Mucosa of stomach (tissue), 1 donor: ENCODE measurements at regions not wholly inside any gene's neighbourhood (a gene's known extent, or its start where the extent isn't known, plus 50 kb on each side); places are given as distances from the start of the nearest gene placed in this dataset.

Experiments
- H3K27me3 ChIP-seq: one replicate; pipeline ENCODE4 v1.7.0; 2013; ENCODE audit warnings: mild to moderate bottlenecking, low read length; ENCODE audit not compliant: control insufficient read depth, insufficient read depth
- H3K36me3 ChIP-seq: one replicate; pipeline ENCODE4 v1.7.0; 2013; ENCODE audit warnings: low read length; ENCODE audit not compliant: control insufficient read depth, insufficient read depth
- H3K4me1 ChIP-seq: one replicate; pipeline ENCODE4 v1.7.0; 2013; ENCODE audit warnings: mild to moderate bottlenecking, low read length; ENCODE audit not compliant: control insufficient read depth, insufficient read depth
- H3K4me3 ChIP-seq: one replicate; pipeline ENCODE4 v1.7.0; 2013; ENCODE audit warnings: low read length
- H3K9ac ChIP-seq: one replicate; pipeline ENCODE4 v1.7.0; 2013; ENCODE audit warnings: mild to moderate bottlenecking, low read length, moderate library complexity
- H3K9me3 ChIP-seq: one replicate; pipeline ENCODE4 v1.7.0; 2013; ENCODE audit warnings: mild to moderate bottlenecking, low read length, moderate library complexity; ENCODE audit not compliant: control insufficient read depth
- donor health status: Pancreatic carcinoma.

GRCh38 chr15:97761110-97761509, 199.4 kb upstream of the ARRDC4 start:
- Histone ChIP-seq H3K27me3 (no peaks in the 10 kb centered on the region), H3K9ac (no peak overlapping the region), H3K4me3 (no peak overlapping the region), H3K36me3 (no peaks in the 10 kb centered on the region), H3K4me1 (no peaks in the 10 kb centered on the region), H3K9me3 (no peaks in the 10 kb centered on the region)

- no peaks in the 10 kb centered on the region for H3K4me1 ChIP-seq
- no peak overlapping the region for H3K9ac ChIP-seq
- no peaks in the 10 kb centered on the region for H3K9me3 ChIP-seq
- no peak overlapping the region for H3K4me3 ChIP-seq
- H3K27me3 ChIP-seq, result no peaks in the 10 kb centered on the region
- H3K36me3 ChIP-seq, result no peaks in the 10 kb centered on the region
These were observed 177.3 kb upstream of the ARRDC4 start for GRCh38 chr15:97783240-97783639.

DNA sequence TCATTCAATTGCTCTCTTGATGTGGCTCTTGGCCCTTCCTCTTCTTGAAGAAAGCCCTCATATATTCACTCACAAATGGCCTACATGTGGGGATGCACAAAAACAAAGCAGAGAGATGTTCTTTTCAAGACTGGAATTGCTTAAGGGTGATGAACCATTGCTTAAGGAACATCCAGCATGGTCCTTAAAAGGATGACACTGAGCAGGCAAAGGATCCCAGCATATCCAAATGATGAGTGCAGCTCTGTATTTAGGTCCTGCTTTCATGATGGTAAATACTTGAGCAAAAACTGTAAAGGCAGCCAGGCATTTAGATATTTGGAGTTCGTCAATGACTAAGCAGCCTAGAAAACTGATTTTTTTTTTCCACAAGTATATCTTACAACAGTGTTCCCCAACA, 173.8 kb upstream of the ARRDC4 start:
- no peaks in the 10 kb centered on the region for H3K4me1 ChIP-seq
- H3K9me3 ChIP-seq, result no peaks in the 10 kb centered on the region
- no peak overlapping the region for H3K4me3 ChIP-seq
- H3K9ac ChIP-seq, result no peak overlapping the region
- H3K36me3 ChIP-seq, result no peaks in the 10 kb centered on the region
- no peaks in the 10 kb centered on the region for H3K27me3 ChIP-seq

- no peak overlapping the region for H3K4me3 ChIP-seq
- H3K27me3 ChIP-seq, result no peaks in the 10 kb centered on the region
- H3K4me1 ChIP-seq, result no peaks in the 10 kb centered on the region
- no peaks in the 10 kb centered on the region for H3K9me3 ChIP-seq
- H3K9ac ChIP-seq, result no peak overlapping the region
- no peaks in the 10 kb centered on the region for H3K36me3 ChIP-seq
These were observed 170.3 kb upstream of the ARRDC4 start for GRCh38 chr15:97790180-97790579.

GRCh38 chr15:97791824-97792792, 168.4 kb upstream of the ARRDC4 start:
- Histone ChIP-seq H3K9me3 (no peaks in the 10 kb centered on the region), H3K9ac (no peak overlapping the region), H3K27me3 (no peaks in the 10 kb centered on the region), H3K4me3 (no peak overlapping the region), H3K36me3 (no peaks in the 10 kb centered on the region), H3K4me1 (no peaks in the 10 kb centered on the region)

DNA sequence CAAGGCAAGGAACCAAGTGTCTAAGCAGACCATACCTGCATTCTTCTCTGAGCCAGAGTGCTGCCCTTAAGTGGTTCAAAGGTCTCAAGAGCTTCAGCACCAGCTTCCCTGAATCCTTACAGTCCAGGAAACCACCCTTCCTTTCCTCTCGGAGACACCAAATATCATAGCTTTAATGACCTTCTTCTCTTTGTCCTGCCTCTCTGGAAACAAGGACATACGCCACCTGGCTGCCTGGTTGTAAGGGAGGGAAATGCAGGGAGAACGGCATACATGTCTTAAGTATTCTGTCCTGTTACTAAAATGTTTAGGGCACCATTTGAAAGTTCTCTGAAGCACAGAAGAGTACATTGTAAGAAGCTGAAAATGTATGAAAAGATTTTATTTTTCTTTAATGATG, 155.6 kb upstream of the ARRDC4 start:
- no peak overlapping the region for H3K4me3 ChIP-seq
- H3K36me3 ChIP-seq, result no peaks in the 10 kb centered on the region
- H3K9me3 ChIP-seq, result no peaks in the 10 kb centered on the region
- no peaks in the 10 kb centered on the region for H3K4me1 ChIP-seq
- H3K27me3 ChIP-seq, result no peaks in the 10 kb centered on the region
- H3K9ac ChIP-seq, result no peak overlapping the region

DNA sequence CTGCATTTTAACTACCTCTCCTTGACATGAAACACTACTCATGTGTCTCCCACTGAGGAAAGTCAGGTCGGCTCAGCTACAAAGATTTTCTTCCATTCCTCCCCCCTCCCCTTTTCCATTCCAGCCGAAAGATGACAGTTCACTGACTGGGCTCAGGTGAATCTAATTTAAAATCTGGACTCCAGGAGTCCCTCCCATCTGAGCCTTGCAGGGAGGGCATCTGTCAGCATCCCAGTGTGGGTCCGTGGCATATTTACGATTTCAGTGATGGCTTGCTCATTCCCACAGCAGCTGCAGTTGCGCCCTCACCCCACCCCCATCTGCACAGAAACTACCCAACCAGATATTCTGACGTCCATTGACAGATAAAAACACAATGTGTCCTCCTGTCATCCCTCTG, 153.7 kb upstream of the ARRDC4 start:
- no peaks in the 10 kb centered on the region for H3K4me1 ChIP-seq
- no peak overlapping the region for H3K4me3 ChIP-seq
- H3K36me3 ChIP-seq, result no peaks in the 10 kb centered on the region
- H3K27me3 ChIP-seq, result no peaks in the 10 kb centered on the region
- H3K9ac ChIP-seq, result no peak overlapping the region
- no peaks in the 10 kb centered on the region for H3K9me3 ChIP-seq

GRCh38 chr15:97815835-97816234, 144.7 kb upstream of the ARRDC4 start:
- Histone ChIP-seq H3K4me3 (no peak overlapping the region), H3K9ac (no peak overlapping the region), H3K9me3 (no peaks in the 10 kb centered on the region), H3K36me3 (no peaks in the 10 kb centered on the region), H3K4me1 (no peaks in the 10 kb centered on the region), H3K27me3 (no peaks in the 10 kb centered on the region)

GRCh38 chr15:97817276-97817890, 143.1 kb upstream of the ARRDC4 start:
- Histone ChIP-seq H3K36me3 (no peaks in the 10 kb centered on the region), H3K9me3 (no peaks in the 10 kb centered on the region), H3K4me1 (no peaks in the 10 kb centered on the region), H3K4me3 (no peak overlapping the region), H3K27me3 (no peaks in the 10 kb centered on the region), H3K9ac (no peak overlapping the region)

DNA sequence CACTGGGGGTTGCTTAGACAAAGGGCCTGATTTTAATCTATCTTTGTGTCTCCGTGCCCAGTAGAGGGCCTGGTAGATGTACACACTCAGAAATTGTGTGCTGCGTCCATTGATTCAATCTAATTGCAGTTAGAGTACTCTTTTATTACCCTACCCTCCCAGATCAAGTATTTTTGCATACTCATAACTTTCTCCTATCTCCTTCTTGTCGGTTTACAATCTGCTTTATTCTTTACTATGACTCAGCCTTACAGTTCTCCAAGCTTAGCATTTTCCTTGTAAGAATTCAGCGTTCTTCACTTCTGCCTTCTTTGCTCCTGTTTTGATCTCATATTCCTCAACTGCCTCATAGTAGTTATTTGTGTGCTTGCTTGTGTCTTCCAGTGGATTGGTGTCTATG, 124.5 kb upstream of the ARRDC4 start:
- Histone ChIP-seq H3K9ac (no peak overlapping the region), H3K27me3 (no peaks in the 10 kb centered on the region), H3K4me3 (no peak overlapping the region), H3K4me1 (no peaks in the 10 kb centered on the region), H3K9me3 (no peaks in the 10 kb centered on the region), H3K36me3 (no peaks in the 10 kb centered on the region)

DNA sequence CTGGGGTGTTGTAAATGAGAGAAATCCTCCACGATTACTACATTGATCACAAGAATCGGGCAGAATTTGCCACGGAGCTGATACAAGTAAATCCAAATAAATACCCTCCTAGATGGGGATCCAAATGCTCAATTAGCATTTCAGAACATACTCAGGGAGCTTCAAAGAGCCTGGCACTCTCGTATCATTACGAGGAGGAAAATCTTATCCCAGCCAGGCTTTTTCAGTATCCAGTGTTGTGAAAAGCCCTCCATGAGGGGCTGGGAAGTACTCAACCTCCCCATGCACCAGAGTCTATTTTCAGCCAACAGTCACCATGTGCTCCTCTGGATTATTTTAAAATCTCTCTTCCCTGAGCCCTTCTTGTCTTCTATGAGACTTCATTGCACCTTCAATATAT, 122.6 kb upstream of the ARRDC4 start:
- Histone ChIP-seq H3K27me3 (no peaks in the 10 kb centered on the region), H3K9me3 (no peaks in the 10 kb centered on the region), H3K36me3 (no peaks in the 10 kb centered on the region), H3K4me3 (no peak overlapping the region), H3K9ac (no peak overlapping the region), H3K4me1 (no peaks in the 10 kb centered on the region)

GRCh38 chr15:97838606-97839210, 121.8 kb upstream of the ARRDC4 start:
- Histone ChIP-seq H3K27me3 (no peaks in the 10 kb centered on the region), H3K9ac (no peak overlapping the region), H3K9me3 (no peaks in the 10 kb centered on the region), H3K4me3 (no peak overlapping the region), H3K4me1 (no peaks in the 10 kb centered on the region), H3K36me3 (no peaks in the 10 kb centered on the region)
